ENCODE measurements at regions not wholly inside any gene's neighbourhood (a gene's known extent, or its start where the extent isn't known, plus 50 kb on each side); places are given as distances from the start of the nearest gene placed in this dataset.
"Not testable (repeated sequence)": the region's sequence is repeated elsewhere in the genome, so short reads cannot be mapped to it uniquely, and the experiment has no call there.

DNA sequence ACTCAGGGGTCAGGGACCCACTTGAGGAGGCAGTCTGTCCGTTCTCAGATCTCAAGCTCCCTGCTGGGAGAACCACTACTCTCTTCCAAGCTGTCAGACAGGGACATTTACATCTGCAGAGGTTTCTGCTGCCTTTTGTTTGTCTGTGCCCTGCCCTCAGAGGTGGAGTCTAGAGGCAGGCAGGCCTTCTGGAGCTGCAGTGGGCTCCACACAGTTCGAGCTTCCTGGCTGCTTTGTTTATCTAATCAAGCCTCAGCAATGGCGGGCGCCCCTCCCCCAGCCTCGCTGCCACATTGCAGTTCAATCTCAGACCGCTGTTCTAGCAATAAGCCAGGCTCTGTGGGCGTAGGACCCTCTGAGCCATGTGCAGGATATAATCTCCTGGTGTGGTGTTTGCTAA is 233.0 kb downstream of the OTUD1 start:
- TF ChIP-seq EZH2 (IDR thresholded peaks at IDR 0.05; ENCODE audit: low read length, unreplicated experiment); EZH2phosphoT487 (IDR thresholded peaks at IDR 0.05; ENCODE audit: borderline replicate concordance, low read length): not testable (repeated sequence)
- TF ChIP-seq, protein P1, sequence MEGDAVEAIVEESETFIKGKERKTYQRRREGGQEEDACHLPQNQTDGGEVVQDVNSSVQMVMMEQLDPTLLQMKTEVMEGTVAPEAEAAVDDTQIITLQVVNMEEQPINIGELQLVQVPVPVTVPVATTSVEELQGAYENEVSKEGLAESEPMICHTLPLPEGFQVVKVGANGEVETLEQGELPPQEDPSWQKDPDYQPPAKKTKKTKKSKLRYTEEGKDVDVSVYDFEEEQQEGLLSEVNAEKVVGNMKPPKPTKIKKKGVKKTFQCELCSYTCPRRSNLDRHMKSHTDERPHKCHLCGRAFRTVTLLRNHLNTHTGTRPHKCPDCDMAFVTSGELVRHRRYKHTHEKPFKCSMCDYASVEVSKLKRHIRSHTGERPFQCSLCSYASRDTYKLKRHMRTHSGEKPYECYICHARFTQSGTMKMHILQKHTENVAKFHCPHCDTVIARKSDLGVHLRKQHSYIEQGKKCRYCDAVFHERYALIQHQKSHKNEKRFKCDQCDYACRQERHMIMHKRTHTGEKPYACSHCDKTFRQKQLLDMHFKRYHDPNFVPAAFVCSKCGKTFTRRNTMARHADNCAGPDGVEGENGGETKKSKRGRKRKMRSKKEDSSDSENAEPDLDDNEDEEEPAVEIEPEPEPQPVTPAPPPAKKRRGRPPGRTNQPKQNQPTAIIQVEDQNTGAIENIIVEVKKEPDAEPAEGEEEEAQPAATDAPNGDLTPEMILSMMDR (conservative IDR thresholded peaks at IDR 0.05; ENCODE audit: low read depth, low read length), result not testable (repeated sequence)
